Endothelial cell of umbilical vein (primary cell): ENCODE measurements at regions not wholly inside any gene's neighbourhood (a gene's known extent, or its start where the extent isn't known, plus 50 kb on each side); places are given as distances from the start of the nearest gene placed in this dataset.

Source experiments
- CTCF ChIP-seq, 2 donors: IDR thresholded peaks; 1 replicate in 1 of 2; 2 replicates in 1 of 2; pipeline ENCODE4 v1.5.1; 2011; ENCODE audit warnings: low read length in 2 of 2, mild to moderate bottlenecking in 2 of 2, moderate library complexity in 2 of 2, control low read depth in 1 of 2, inconsistent platforms in 1 of 2, low read depth in 1 of 2; ENCODE audit not compliant: insufficient read depth in 1 of 2; ENCODE audit errors: extremely low read depth in 1 of 2
- EZH2 ChIP-seq: IDR thresholded peaks from 2 replicates; pipeline ENCODE4 v1.6.1; 2012; ENCODE audit warnings: borderline replicate concordance, low read depth, mild to moderate bottlenecking, moderate library complexity, low read length, inconsistent platforms; ENCODE audit not compliant: severe bottlenecking
- POLR2AphosphoS5 ChIP-seq: IDR thresholded peaks from 2 replicates; pipeline ENCODE4 v1.6.1; 2012; ENCODE audit warnings: low read depth, mild to moderate bottlenecking, control low read depth, low read length, moderate library complexity; ENCODE audit not compliant: insufficient read depth

DNA sequence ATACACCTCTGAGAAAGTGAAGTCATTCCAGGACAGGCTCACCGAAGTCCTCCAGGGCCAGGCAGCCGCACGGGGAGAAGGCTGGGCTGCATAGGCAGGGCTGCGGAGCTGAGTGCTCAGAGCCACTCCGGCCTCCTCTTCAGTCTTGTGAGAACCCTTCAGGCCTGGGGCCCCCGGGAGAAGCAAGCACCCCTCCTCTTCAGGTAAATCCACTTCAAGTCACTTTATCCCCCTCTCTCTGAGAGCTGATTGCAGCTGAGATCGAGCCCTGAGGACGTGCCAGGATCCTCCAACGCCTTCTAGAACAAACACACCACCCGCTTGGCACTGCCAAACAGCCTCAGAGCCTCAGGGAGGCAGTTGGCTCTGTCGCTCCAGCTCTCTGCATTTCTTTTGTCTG lies 1526.3 kb downstream of the BRD1 start:
- TF ChIP-seq EZH2 (no peak), POLR2AphosphoS5 (no peak), CTCF (IDR thresholded peaks at IDR 0.05; ENCODE audit: extremely low read depth in 1 of 2, insufficient read depth in 1 of 2, low read depth in 1 of 2, low read length in 2 of 2) (no peak)
